ENCODE measurements at regions not wholly inside any gene's neighbourhood (a gene's known extent, or its start where the extent isn't known, plus 50 kb on each side); places are given as distances from the start of the nearest gene placed in this dataset.

DNA sequence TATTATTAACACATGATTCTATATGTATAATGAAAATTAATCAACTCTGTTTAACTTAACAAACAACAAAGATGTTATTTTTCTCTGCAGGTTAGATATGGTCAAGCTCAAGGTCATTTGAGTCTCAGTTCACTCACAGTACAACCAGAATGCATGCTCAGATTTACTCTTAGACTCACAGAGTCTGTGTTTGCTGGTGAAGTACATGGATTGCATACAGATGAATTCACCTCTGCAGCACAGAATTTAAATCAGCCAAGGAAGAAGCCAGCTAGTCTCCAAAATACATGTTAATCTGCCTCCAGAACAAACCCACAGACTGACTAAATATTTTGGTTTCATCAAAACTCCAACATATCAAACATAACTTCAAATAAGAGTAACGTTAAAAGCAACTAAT is 424.5 kb downstream of the RAD51AP2 start:
- Histone ChIP-seq H3K4ac (ENCODE audit: low read depth, low read length) (no peak overlapping the region), H3K18ac (ENCODE audit: insufficient read length, low read depth, low read length) (no peak overlapping the region), H3K27ac (ENCODE audit: insufficient read length, low read depth, low read length) (no peak overlapping the region), H2BK5ac (ENCODE audit: insufficient read length, low read length) (no peak overlapping the region), H4K20me1 (ENCODE audit: control insufficient read depth, insufficient read depth, insufficient read length) (no peaks in the 10 kb centered on the region), H3K56ac (ENCODE audit: insufficient read length, low read depth, low read length) (no peak overlapping the region), H3K23me2 (ENCODE audit: insufficient read length, low read depth, low read length, poor library complexity, severe bottlenecking) (no peaks in the 10 kb centered on the region), H4K91ac (ENCODE audit: insufficient read length, low read depth, low read length) (no peak overlapping the region), H2BK12ac (ENCODE audit: insufficient read length, low read depth, low read length) (no peak overlapping the region), H3K4me2 (ENCODE audit: insufficient read depth, insufficient read length, low read length) (no peak overlapping the region), H3T11ph (ENCODE audit: low read length) (no peak overlapping the region), H2BK20ac (ENCODE audit: low read depth, low read length, poor library complexity, severe bottlenecking) (no peak overlapping the region), H3K9me3 (ENCODE audit: control insufficient read depth, low read depth, low read length) (no peaks in the 10 kb centered on the region), H2BK120ac (ENCODE audit: low read depth, low read length, poor library complexity, severe bottlenecking) (no peak overlapping the region), H3K79me1 (ENCODE audit: insufficient read depth, low read depth, low read length, poor library complexity, severe bottlenecking) (no peaks in the 10 kb centered on the region), H3K4me1 (ENCODE audit: insufficient read depth, low read length) (no peaks in the 10 kb centered on the region; the same call in 1 of the 2 replicates), H4K5ac (ENCODE audit: insufficient read length, low read depth, low read length) (no peak overlapping the region), H3K79me2 (ENCODE audit: insufficient read depth, low read length) (no peaks in the 10 kb centered on the region), H2AFZ (ENCODE audit: low read length) (no peak overlapping the region), H2AK5ac (ENCODE audit: insufficient read length, low read length) (no peak overlapping the region), H3K9ac (ENCODE audit: extremely low read depth, insufficient read length, low read length) (no peak overlapping the region), H2BK15ac (ENCODE audit: low read depth, low read length) (no peak overlapping the region), H4K8ac (replicated peaks; ENCODE audit: insufficient read length, low read depth, low read length) (no peak overlapping the region), H3K14ac (ENCODE audit: insufficient read depth, low read length) (no peak overlapping the region), H3K23ac (ENCODE audit: insufficient read length, low read depth, low read length) (no peak overlapping the region), H3K27me3 (ENCODE audit: insufficient read depth, low read length) (no peaks in the 10 kb centered on the region)
- Mint-ChIP-seq H3K9me3 (no peaks in the 10 kb centered on the region), H3K4me1 (peaks cover 4 to 6% of the 10 kb centered on the region in 2 experiments; a peak in 2 of 4 replicates), H3K27me3 (ENCODE audit: low read depth) (no peaks in the 10 kb centered on the region), H3K4me3 (no peak overlapping the region), H3K36me3 (ENCODE audit: insufficient read depth in 1 of 3, low read depth in 3 of 3) (no peaks in the 10 kb centered on the region), H3K27ac (no peak overlapping the region)
- WGBS (ENCODE audit: extremely low coverage, insufficient read length, low lambda C conversion rate): 100% methylated on average over 1 of the region's 1 CpG
- DNase-seq: no peak
- TF ChIP-seq, protein P1, sequence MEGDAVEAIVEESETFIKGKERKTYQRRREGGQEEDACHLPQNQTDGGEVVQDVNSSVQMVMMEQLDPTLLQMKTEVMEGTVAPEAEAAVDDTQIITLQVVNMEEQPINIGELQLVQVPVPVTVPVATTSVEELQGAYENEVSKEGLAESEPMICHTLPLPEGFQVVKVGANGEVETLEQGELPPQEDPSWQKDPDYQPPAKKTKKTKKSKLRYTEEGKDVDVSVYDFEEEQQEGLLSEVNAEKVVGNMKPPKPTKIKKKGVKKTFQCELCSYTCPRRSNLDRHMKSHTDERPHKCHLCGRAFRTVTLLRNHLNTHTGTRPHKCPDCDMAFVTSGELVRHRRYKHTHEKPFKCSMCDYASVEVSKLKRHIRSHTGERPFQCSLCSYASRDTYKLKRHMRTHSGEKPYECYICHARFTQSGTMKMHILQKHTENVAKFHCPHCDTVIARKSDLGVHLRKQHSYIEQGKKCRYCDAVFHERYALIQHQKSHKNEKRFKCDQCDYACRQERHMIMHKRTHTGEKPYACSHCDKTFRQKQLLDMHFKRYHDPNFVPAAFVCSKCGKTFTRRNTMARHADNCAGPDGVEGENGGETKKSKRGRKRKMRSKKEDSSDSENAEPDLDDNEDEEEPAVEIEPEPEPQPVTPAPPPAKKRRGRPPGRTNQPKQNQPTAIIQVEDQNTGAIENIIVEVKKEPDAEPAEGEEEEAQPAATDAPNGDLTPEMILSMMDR (conservative IDR thresholded peaks at IDR 0.05): no peak

All from H9 (cell line).